DMS 273 (cell line): ENCODE measurements at regions not wholly inside any gene's neighbourhood (a gene's known extent, or its start where the extent isn't known, plus 50 kb on each side); places are given as distances from the start of the nearest gene placed in this dataset.

Experiments
- DNase-seq: peaks from one replicate; lab custom pipeline; 2025; ENCODE audit not compliant: unreplicated experiment; lab: John Stamatoyannopoulos, UW

DNA sequence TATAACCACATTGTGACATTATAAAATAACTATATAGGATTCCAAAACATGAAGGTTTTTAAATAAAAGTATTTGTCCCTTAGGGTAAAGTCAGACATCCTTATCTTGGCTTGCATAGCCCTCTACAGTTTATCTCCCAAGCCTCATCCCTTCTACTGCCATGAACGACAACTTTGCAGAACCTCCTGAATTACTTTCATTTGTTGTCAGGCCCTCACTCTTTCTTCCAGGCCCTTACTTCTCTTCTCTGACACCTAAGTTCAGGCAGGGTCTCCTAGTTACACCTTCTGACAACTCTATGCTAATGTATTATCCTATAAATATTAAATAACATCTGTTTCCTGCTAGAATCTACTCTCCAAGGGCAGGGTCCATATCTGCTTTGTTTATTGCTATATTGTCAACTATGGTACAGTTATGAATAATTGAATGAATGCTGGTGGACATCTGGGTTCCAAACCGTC is 115.7 kb upstream of the MDM1 start:
- DNase-seq = peak; percentile 21

DNA sequence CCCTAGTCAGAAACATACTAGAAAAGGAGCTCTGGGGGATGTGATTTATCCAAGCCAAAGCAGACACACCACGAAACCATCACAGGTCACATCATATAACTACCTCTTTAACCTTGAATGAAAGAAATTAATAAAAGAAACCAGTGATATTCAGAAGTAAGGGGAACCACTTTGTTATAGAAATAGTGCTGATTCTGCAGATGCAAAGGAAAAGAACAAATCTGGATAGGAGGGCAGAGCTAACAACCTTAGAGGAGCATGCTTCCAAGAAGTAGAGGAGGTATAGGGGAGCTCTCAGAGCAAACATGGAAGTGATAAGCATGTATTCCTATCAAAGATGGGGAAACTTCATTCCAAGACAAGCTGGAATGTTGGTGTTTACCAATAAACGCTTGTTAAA is 117.0 kb upstream of the MDM1 start:
- DNase-seq = no peak

DNA sequence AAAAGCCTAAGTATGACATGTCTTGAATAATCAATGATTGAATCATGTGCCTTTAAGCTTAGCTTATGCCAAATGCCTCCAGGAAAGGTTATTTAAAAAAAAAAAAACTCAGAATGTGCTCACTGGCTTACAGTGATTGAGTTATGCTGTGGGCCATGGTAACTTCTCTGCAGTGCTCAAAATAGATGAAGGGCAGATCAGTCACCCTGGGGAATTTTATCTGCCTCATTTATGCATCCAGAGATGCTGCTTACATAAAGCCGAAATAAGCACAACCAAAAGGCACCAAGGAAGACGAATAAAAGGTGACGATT is 118.7 kb upstream of the MDM1 start:
- DNase-seq = no peak

DNA sequence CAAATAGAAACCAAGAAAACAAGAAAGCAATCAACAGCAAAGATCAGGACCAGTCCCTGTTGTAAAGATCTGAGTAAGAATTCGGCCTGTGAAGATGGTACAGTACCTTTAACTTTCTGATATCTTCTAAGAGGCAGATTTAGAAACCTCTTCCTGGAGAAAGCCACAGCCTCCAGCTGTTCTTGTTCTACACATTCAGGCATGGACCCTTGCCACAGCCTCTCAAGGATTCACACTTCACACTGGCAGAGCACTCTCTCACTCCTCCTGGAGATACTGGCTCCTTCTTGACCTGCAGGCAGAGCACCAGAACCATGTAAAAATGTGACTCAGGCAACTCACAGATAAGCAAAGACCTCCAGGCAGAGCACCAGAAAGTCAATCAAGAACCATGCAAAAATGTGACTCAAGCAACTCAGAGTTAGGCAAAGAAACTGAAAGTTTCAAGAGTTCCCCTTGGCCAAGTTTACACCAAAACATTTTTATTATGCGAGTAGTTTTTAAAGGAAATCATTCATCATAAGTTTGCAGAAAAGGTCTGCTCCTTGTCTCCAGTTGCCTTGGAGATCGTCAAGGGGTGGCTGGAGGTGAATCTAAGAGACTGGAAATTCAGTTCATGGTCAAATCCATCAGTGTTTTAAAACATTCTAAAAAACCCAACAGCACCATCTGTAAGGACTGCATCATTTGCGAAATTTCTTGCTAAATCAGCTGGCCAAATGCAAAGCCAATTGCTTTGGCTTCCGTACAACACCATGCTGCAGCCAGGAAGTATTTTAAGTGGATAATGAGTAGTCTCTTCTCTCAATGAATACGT is 119.3 kb upstream of the MDM1 start:
- DNase-seq = peak; percentile 20

DNA sequence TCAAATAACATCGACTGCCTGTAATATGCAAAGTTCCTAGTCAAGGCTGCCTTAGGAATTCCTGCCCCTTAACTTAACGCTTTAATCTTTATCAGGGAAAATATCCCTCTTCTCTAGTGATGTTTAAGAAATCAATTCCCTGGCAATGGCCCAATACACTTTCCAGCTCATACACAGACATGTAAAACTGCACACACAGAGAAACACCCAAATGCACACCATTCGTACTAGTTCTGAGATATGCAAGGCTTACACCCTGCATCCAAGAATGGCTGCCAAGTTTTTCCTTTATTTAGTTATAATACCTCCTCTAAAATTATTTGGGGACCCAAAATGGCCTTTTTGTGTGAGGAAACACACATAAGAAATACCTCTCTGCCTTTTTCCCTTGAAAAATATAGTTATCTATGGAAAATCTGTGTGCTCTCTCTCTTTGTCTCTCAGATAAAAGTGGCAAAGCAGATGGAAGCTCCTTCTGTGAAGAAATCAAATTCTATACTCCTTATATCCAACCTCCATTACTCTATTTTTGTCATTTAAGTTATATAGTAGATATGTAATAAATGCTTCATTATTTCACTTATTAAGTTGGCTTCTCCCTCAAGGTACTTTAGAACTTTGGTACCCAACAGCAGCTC is 120.0 kb upstream of the MDM1 start:
- DNase-seq = no peak

DNA sequence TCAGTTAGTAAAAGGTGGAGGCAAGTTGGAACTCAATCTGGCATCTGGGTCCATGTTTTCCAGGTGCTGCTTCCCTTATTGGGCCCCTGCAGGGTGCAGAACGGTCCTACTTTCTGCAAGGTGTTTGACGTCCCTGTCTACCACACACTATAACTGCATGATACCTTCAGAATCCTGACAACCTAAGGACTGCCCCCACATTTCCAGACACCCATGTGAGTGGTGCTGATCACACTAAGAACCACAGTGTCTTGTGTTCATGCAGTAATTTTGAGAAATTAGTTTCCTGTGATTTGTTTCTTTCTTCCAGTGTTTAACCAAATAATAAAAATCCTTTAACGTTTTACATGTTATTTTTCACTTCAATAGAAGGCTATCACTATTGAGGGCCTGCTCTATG is 121.1 kb upstream of the MDM1 start:
- no peak for DNase-seq

DNA sequence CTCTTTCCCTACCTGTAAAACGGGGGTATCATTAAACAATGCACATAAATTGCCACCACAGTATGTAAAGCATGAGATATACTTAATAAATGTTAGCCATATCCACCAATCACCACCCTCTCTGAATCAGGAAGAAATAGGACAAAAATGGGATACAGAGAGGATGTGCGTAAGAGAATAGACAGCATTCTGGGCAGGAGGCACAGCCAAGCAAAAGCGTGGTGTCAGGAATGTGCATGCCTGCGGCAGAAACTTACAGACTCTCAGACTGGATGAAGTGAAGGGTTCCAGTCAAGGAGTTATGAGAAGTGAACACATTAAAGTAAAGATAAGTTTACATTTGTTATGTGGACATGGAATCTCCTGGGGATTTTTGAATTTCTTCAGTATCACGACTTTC is 121.7 kb upstream of the MDM1 start:
- no peak for DNase-seq

DNA sequence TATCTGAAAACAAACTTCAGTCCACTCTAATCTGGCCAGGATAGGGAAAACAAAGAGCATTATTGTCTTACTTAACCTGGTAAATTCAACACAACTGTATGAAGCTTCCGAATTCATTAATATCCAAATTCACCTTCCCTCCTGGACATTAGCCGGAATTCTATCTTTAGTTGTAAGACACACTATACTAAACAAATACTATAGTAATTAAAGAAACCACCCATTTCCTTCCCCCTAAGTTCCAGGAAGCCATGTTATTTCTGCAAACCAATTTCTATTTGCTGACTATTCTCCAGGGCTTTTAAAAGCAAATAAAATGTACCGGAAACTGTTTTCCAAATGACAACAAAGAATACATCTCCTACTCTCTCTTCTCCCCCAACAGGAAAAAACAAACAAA is 122.7 kb upstream of the MDM1 start:
- DNase-seq = no peak

DNA sequence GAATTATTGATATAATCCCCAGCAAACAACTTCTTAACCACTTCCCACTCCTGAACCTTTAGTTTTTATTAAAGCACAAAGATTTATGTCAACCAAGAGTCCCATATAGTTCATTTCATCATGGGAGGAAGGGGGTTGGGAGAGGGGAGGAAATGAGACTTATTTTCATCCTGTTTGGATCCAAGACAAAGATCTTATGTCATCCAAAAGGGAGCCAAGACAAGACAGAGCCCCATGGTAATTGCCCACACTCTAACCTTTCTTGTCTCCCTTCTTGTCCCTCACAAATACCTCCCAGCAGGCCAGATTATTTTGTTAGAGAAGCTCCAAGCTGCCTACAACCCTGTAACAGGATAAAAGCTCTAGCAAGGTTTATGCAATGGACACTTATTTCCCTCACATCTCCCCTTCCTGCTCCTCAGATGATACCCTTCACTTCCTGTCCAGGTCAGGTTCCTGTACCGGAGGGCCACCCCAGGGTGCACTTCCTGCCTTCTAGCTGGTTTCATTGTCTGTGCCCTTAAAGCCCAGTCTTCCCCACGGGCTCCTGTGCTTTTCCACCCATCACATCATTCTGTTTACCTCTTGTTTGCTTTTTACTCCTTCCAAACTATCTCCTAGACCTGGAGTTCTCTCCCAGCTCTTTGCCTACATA is 123.7 kb upstream of the MDM1 start:
- no peak for DNase-seq

DNA sequence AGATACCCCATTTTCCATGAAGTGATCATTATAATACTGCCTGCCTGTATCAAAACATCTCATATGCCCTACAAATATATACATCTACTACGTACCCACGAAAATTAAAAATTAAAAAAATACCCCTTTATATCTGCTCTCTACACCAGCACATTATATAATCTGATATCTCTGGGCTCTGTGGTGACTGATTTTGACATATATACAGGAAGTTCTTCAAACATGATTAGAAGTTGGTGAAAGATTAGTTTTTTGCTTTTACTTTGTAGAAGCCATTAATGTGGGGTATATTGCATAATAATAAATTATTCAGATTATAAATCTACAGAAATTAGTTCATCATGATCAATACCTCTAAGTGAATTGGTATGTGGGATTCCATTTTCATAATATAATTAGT is 126.7 kb upstream of the MDM1 start:
- DNase-seq = no peak

DNA sequence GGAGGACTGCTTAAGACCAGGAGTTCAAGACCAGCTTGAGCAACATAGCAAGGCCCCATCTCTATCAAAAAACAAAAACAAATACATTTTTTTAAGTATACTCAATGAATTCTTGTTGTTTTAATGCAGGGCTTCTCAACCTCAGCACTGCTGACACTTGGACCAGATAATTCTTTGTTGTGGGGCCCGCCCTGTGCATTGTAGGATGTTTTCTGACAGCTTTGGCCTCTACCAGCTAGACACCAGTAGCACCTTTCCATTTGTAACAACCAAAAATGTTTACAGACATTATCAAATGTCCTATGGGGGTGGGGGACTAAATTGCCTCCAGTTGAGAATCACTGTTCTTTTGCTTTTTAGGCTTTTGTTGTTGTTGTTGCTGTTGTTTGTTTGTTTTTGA is 128.1 kb upstream of the MDM1 start:
- no peak for DNase-seq

DNA sequence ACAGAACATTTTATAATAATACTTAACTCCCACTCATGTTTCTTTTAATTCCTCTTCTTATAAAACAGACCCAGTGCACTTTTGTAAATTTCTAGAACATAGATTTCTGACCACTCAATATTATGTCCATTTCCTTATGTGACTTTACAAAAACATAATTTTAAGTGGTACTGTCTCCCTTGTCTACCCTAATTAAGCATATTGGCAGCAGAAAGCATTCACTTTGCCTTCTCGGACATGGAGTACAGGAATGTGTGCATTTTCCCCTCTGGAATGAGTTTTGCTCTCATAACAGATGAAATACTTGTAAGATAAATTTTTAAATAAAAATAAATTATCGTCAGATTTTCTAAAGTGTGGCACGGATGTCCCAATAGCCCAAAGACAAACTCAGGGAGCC is 129.5 kb upstream of the MDM1 start:
- DNase-seq = no peak

DNA sequence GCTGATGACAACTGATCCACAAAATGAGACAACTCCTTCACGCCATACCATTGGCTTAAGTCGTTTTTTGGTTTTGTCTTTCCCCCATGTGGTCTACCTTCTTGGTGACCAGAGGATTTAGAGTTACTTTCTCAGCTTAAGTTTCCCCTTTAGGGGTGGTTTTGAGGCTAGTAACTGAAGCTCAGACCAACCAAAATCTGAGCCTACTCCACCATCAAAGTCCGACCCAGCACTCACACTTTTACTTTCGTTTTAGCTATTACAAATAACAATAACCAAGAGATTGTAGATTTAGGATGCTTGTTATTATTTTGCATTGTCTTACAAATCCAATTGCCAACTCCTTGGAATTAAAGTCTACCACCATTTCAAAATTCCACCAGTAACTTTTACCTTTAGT is 130.6 kb upstream of the MDM1 start:
- DNase-seq = no peak

DNA sequence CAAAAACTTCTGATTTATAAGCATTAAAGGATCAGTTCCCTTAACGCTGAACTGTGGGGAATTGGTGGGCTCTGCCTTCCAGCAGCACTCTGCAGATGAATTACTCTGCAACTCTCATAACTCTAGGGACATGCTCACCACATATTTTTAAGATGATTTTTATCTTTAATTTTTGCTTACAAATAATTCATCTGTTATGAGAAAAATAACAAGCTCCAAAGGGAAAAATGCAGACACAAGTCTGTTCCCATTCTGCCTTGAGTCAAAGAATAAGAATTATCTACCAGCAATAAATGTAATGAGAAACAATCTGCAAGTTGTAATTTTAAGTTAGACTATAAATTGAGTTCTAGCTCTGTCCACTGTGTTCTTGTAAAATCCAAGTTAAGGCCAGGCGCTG is 133.1 kb upstream of the MDM1 start:
- no peak for DNase-seq

DNA sequence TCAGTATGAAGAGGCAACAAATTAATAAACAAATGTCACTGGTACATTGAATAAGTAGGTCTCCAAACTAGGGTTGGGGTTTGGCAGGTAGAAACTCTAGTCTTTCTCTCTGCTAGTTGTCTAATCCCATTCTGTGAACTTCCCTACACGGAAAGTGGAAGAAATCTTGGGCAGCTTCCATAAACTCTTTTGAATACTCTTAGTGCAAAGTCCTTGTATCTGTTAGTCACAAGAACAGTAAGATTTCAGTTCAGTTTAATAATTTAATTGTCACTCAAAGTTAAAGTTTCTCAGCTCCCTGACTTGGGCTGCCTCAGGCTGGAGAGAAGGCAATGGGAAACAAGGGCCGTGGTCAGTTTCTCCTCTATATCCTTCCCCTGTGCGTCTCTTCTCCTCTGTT is 135.4 kb upstream of the MDM1 start:
- no peak for DNase-seq

DNA sequence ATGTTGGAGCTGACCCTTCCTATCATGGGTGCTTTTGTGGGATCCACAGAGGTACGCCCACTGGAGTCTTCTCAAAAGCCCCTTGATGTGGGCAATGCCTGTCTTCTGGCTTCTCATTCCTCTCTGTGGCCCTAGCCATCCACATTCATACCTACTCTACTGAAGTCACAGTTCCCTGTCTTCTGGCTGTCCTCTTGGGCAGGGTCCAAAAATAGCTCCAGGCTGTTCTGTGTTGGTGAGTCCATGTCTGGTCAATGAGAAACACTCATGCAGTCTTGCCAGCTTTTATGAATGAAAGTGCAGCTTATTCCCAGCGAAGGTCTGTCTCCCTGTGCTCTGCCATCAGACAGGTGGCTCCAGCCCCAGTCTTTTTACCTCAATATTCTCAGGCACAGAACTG is 135.9 kb upstream of the MDM1 start:
- DNase-seq = no peak

DNA sequence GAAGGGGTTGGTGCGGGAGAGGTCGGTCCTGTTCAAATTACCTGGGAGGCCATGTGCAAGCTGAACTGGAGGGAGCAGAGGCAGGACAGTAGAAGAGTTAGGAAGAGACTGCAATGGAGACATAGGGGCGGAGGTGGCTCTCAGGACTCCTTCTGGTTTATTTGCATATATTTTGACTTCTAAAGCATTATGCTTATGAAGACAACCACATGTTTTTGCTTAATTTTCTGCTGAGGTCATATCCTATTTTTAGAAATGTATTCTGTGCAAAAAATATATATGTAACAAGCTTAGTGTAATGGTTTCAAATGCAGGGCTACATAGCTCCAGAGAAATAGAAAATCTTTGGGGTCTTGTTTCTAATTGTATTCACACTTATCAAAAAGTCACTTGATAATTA is 137.0 kb upstream of the MDM1 start:
- no peak for DNase-seq

DNA sequence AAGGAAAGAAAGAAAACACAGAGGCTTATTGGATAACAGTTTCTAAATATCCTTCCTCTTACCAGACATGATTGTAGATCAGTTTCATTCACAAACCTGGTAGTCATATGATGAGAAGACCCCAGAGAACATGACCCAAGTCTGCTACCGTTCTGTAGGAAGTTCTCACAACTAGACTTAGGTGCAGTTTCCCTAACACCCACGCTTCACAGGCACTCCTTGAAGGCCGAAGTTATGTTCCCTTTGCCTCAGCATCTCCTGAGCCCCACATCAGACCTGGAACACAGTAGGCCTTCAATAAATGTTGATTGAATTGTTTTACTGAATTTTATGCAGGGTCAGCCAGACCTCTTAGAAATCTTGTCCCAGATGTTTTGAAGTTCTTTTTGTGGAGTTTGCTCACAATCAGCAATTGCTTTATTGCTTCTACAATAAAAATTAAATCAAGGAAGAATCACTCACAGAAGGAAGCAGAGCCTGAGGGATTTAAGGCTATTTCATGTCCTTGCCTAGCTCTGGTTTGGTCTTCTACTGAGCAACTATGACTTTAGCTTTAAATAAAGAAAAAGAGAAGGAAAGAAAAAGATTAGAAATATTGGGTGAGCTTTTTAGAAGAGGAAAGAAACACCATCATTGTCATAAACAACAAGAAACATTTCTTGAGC is 138.6 kb upstream of the MDM1 start:
- no peak for DNase-seq

DNA sequence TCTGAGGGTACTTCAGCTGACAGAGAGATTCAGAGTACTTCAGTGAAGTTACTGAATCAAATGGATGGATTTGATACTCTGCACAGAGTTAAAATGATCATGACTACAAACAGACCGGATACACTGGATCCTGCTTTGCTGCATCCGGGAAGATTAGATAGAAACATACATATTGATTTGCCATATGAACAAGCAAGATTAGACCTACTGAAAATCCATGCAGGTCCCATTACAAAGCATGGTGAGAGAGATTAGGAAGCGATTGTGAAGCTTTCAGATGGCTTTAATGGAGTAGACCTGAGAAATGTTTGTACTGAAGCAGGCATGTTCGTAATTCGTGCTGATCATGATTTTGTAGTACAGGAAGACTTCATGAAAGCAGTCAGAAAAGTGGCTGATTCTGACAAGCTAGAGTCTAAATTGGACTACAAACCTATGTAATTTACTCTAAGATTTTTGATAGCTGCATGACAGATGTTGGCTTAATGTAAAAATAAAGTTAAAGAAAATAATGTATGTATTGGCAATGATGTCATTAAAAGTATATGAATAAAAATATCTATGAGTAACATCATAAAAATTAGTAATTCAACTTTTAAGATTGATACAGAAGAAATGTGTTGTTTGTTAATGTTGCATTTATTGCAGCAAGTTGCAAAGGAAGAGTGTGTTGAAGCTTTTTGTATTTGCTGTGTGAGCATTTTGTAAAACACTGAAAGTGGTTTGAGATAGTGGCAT is 136.1 kb upstream of the RAP1B start:
- no peak for DNase-seq

DNA sequence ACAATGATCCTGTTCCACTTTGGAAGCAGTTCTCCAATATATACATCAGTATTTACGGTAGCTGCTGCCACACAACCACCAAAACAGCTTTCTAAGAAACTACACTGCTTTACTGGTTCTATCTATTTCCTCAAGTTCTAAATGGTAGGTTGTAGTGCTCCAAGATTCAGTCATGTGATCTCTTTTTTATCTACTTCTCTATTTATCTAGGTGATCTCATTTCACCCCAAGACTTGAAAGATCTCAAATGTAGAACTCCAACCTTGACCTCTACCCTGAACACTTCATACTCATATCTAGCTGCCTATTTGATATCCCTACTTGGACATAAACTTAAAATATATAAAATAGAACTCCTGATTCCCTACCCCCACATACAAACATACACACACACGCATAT is 133.9 kb upstream of the RAP1B start:
- DNase-seq = no peak

DNA sequence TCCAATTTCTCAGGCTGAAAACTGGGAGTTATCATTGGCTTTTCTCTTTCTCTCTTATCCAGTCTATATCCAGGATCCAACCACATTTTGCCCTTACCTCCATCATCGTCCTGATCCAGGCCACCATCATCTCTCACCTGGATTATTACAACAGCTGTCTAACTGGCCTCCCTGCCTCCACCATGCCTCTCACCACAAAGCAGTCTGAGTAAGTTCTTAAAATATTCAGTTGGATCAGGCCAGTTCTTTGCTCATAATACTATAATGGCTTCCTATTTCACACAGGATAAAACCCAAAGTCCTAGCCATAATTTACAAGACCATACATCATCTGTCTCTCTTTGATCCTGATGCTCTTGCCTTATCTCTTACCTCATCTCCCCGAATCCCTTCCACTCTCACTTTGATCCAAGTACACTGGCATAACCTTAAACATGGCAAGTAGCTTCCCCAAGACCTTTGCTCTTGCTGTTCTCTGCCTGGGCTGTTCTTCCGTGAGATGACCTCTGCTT is 133.4 kb upstream of the RAP1B start:
- DNase-seq = no peak
